ENCODE measurements at regions not wholly inside any gene's neighbourhood (a gene's known extent, or its start where the extent isn't known, plus 50 kb on each side); places are given as distances from the start of the nearest gene placed in this dataset.

GRCh38 chrX:131789664-131790063 lies 233.4 kb upstream of the STK26 start:
- no peak overlapping the region for H3K4me2 ChIP-seq
- H3K4me3 ChIP-seq = no peak overlapping the region
- no peak for DNase-seq
- no peaks in the 10 kb centered on the region for H3K9me3 ChIP-seq (ENCODE audit: insufficient read depth, low read depth)
- no peaks in the 10 kb centered on the region for H3K79me2 ChIP-seq (ENCODE audit: low read depth)
- H2AFZ ChIP-seq = no peak overlapping the region
- ChIA-PET CTCF (no interaction called here), POLR2A (ENCODE audit: unreplicated experiment) (no interaction called here)
- no peaks in the 10 kb centered on the region for H3K4me1 ChIP-seq (replicated peaks; ENCODE audit: insufficient read depth)
- intact Hi-C loops (cut with micrococcal nuclease; ENCODE audit: unreplicated experiment) = no loop called here
- peaks cover 22% of the 10 kb centered on the region for H3K36me3 ChIP-seq (ENCODE audit: low read depth)
- no peak overlapping the region for H3K27ac ChIP-seq
- no peaks in the 10 kb centered on the region for H3F3A ChIP-seq (ENCODE audit: insufficient read depth, low read depth)
- TF ChIP-seq EZH2 (IDR thresholded peaks at IDR 0.05; ENCODE audit: low read depth) = no peak
- TF ChIP-seq, protein P1, sequence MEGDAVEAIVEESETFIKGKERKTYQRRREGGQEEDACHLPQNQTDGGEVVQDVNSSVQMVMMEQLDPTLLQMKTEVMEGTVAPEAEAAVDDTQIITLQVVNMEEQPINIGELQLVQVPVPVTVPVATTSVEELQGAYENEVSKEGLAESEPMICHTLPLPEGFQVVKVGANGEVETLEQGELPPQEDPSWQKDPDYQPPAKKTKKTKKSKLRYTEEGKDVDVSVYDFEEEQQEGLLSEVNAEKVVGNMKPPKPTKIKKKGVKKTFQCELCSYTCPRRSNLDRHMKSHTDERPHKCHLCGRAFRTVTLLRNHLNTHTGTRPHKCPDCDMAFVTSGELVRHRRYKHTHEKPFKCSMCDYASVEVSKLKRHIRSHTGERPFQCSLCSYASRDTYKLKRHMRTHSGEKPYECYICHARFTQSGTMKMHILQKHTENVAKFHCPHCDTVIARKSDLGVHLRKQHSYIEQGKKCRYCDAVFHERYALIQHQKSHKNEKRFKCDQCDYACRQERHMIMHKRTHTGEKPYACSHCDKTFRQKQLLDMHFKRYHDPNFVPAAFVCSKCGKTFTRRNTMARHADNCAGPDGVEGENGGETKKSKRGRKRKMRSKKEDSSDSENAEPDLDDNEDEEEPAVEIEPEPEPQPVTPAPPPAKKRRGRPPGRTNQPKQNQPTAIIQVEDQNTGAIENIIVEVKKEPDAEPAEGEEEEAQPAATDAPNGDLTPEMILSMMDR (conservative IDR thresholded peaks at IDR 0.05) = no peak
- no peaks in the 10 kb centered on the region for H3K27me3 ChIP-seq (ENCODE audit: insufficient read depth, low read depth)
- H3K9me2 ChIP-seq (ENCODE audit: insufficient read depth) = no peaks in the 10 kb centered on the region
- no TSS peak for BruUV-seq (replicated peaks)
- H4K20me1 ChIP-seq (ENCODE audit: insufficient read depth) = no peaks in the 10 kb centered on the region

GRCh38 chrX:131791608-131792355 lies 231.3 kb upstream of the STK26 start:
- Histone ChIP-seq H2AFZ (no peak overlapping the region), H3K79me2 (ENCODE audit: low read depth) (no peaks in the 10 kb centered on the region), H3K27me3 (ENCODE audit: insufficient read depth, low read depth) (no peaks in the 10 kb centered on the region), H3K4me2 (no peak overlapping the region), H3K27ac (no peak overlapping the region), H4K20me1 (ENCODE audit: insufficient read depth) (no peaks in the 10 kb centered on the region), H3K4me1 (replicated peaks; ENCODE audit: insufficient read depth) (no peaks in the 10 kb centered on the region), H3K36me3 (ENCODE audit: low read depth) (peaks cover 22% of the 10 kb centered on the region), H3F3A (ENCODE audit: insufficient read depth, low read depth) (no peaks in the 10 kb centered on the region), H3K9me2 (ENCODE audit: insufficient read depth) (no peaks in the 10 kb centered on the region), H3K9me3 (ENCODE audit: insufficient read depth, low read depth) (no peaks in the 10 kb centered on the region), H3K4me3 (no peak overlapping the region)
- CTCF ChIA-PET = no interaction called here
- POLR2A ChIA-PET (ENCODE audit: unreplicated experiment) = no interaction called here
- intact Hi-C loops (cut with micrococcal nuclease; ENCODE audit: unreplicated experiment) = no loop called here
- DNase-seq = no peak
- TF ChIP-seq EZH2 (IDR thresholded peaks at IDR 0.05; ENCODE audit: low read depth) = no peak
- TF ChIP-seq, protein P1 (conservative IDR thresholded peaks at IDR 0.05) = no peak
- no TSS peak for BruUV-seq (replicated peaks)

GRCh38 chrX:131792356-131792749 lies 230.7 kb upstream of the STK26 start:
- Histone ChIP-seq H2AFZ (no peak overlapping the region), H3K9me2 (ENCODE audit: insufficient read depth) (no peaks in the 10 kb centered on the region), H3K36me3 (ENCODE audit: low read depth) (peaks cover 22% of the 10 kb centered on the region), H3K4me1 (replicated peaks; ENCODE audit: insufficient read depth) (no peaks in the 10 kb centered on the region), H3F3A (ENCODE audit: insufficient read depth, low read depth) (no peaks in the 10 kb centered on the region), H3K27me3 (ENCODE audit: insufficient read depth, low read depth) (no peaks in the 10 kb centered on the region), H4K20me1 (ENCODE audit: insufficient read depth) (no peaks in the 10 kb centered on the region), H3K9me3 (ENCODE audit: insufficient read depth, low read depth) (no peaks in the 10 kb centered on the region), H3K27ac (no peak overlapping the region), H3K4me2 (no peak overlapping the region), H3K79me2 (ENCODE audit: low read depth) (no peaks in the 10 kb centered on the region), H3K4me3 (no peak overlapping the region)
- BruUV-seq (replicated peaks) = no TSS peak
- POLR2A ChIA-PET (ENCODE audit: unreplicated experiment) = no interaction called here
- CTCF ChIA-PET = no interaction called here
- intact Hi-C loops (cut with micrococcal nuclease; ENCODE audit: unreplicated experiment) = no loop called here
- TF ChIP-seq, protein P1 (conservative IDR thresholded peaks at IDR 0.05) = no peak
- no peak for DNase-seq

Measured in PC-9 (cell line).